HEK293T (cell line): ENCODE measurements at regions not wholly inside any gene's neighbourhood (a gene's known extent, or its start where the extent isn't known, plus 50 kb on each side); places are given as distances from the start of the nearest gene placed in this dataset.

Experiments
- BHLHE40 ChIP-seq: fragments of 450-650 bp; IDR thresholded peaks from 2 replicates; pipeline ENCODE4 v1.6.1; 2016; ENCODE audit warnings: mild to moderate bottlenecking, moderate library complexity, borderline replicate concordance
- CTBP1 ChIP-seq: fragments of 450-650 bp; IDR thresholded peaks from 2 replicates; pipeline ENCODE4 v1.6.1; 2016; ENCODE audit warnings: borderline replicate concordance
- FOXA1 ChIP-seq: fragments of 450-650 bp; IDR thresholded peaks from 2 replicates; pipeline ENCODE4 v1.6.1; 2016; ENCODE audit warnings: mild to moderate bottlenecking
- FOXK2 ChIP-seq: fragments of 450-650 bp; IDR thresholded peaks from 2 replicates; pipeline ENCODE4 v1.6.1; 2016; ENCODE audit warnings: mild to moderate bottlenecking
- FOXM1 ChIP-seq: fragments of 450-650 bp; IDR thresholded peaks from 2 replicates; pipeline ENCODE4 v1.6.1; 2017; ENCODE audit warnings: mild to moderate bottlenecking, borderline replicate concordance
- HDGF ChIP-seq: fragments of 450-650 bp; IDR thresholded peaks from 2 replicates; pipeline ENCODE4 v1.6.1; 2017; ENCODE audit warnings: antibody characterized with exemption, borderline replicate concordance
- SP1 ChIP-seq: fragments of 450-650 bp; IDR thresholded peaks from 2 replicates; pipeline ENCODE4 v1.6.1; 2017
- ZNF384 ChIP-seq: fragments of 450-650 bp; IDR thresholded peaks from 2 replicates; pipeline ENCODE4 v1.6.1; 2016

- no peak for TF ChIP-seq BHLHE40
- no peak for TF ChIP-seq HDGF
- TF ChIP-seq SP1: no peak
- no peak for TF ChIP-seq FOXM1
- TF ChIP-seq CTBP1: no peak
- no peak for TF ChIP-seq FOXA1
- no peak for TF ChIP-seq ZNF384
- TF ChIP-seq FOXK2: no peak
These were observed 112.9 kb downstream of the LMO3 start for GRCh38 chr12:16492820-16493797.
